GM19025 (cell line): ENCODE measurements at regions not wholly inside any gene's neighbourhood (a gene's known extent, or its start where the extent isn't known, plus 50 kb on each side); places are given as distances from the start of the nearest gene placed in this dataset.

ENCODE experiments used
- ATAC-seq: cut with Tn5 transposase; IDR thresholded peaks from one replicate; pipeline ENCODE4 v1.9.1; 2021; ENCODE audit warnings: mild to moderate bottlenecking, low read depth, moderate library complexity; ENCODE audit not compliant: unreplicated experiment

- no peak for ATAC-seq
Measured at GRCh38 chr1:181364801-181365200, 118.5 kb upstream of the CACNA1E start.

- no peak for ATAC-seq
Measured at GRCh38 chr1:181366910-181367309, 116.4 kb upstream of the CACNA1E start.

GRCh38 chr1:181369416-181369815, 113.9 kb upstream of the CACNA1E start:
- no peak for ATAC-seq

GRCh38 chr1:181383695-181384094, 99.6 kb upstream of the CACNA1E start:
- no peak for ATAC-seq

DNA sequence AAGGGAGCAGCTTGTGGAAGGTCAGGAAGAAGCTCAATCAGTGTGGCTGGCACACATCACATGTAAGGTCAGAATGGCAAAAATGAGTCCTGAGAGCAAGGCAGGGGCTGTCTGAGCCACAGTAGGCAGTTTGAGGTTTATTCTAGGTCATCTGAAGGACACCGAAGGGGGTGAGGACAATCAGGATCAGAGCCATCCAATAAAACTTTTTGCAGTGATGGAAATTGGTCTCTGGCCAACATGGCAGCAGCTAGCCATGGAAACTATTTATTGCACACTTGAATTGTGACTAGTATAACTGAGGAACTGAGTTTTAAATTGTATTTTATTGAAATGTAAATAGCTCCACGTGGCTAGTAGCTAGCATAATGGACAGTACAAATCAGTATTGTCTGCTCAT, 97.0 kb upstream of the CACNA1E start:
- ATAC-seq: no peak

GRCh38 chr1:181386951-181387350, 96.4 kb upstream of the CACNA1E start:
- ATAC-seq: no peak

DNA sequence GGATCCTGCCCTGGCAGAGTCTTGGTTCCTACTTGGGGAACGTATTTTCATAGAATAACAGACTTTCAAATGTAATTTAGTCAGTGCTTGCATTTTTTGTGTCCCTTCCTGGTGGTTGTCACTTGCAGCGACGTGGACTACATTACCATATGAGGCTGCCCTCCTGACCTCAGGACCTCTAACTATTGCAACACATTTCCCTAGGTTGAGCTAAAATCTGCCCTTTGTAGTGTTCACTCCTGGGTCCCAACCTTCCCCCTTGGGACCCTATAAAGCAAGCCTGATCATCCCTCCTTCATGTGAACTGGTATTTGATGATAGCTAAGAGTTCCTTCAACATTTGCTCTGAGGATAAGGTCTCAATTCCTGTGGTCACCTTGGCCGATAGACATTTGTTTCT, 95.6 kb upstream of the CACNA1E start:
- ATAC-seq: no peak

GRCh38 chr1:181390410-181391077, 92.8 kb upstream of the CACNA1E start:
- ATAC-seq: no peak

DNA sequence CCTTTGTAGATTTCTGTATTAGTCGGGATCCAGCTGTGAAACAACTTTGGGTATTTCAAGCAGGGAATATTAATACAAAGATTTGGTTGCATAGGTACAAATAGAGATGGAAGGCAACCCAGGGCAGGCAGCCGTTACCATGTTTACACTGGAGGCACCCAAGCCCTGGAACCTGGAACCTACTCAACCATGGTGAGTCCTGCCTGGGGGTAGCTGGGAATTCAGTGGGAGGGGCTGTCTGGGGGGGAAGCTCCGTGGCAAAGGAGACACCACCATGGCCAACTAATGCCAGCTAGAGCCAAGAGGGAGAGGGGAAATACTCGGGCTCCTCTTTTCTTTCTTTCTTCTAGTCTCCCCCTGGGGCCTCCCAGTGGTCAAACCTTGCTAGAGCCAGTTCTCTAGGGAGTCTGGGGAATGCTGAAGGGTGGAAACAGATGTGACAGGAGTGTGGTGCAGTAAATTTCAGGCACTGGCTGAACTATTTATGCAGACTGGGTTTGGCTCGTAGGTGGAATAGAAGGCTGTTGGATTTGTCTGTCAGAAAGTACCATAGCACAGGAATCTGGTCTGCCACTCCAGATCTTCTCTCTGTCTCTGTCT, 91.9 kb upstream of the CACNA1E start:
- no peak for ATAC-seq

DNA sequence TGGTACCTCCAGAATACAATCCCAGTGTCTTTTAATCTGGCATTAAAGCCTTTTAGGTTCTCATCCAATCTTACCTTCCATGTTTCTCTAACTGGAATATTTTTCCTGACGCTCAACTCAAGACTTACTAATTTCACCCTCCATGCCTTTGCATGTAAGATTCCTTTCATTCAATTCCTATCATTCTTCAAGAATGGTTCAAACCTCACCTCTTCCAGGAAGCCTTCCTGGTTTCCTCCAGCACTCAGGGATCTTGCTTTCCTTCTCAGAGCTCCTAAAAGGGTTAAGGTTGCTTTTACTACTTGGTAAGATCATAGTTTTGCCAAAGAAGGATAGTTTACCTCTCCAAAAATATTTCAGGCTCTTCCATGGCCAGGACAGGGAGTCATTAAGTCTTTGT, 91.2 kb upstream of the CACNA1E start:
- no peak for ATAC-seq

GRCh38 chr1:181392613-181393220, 90.6 kb upstream of the CACNA1E start:
- no peak for ATAC-seq

DNA sequence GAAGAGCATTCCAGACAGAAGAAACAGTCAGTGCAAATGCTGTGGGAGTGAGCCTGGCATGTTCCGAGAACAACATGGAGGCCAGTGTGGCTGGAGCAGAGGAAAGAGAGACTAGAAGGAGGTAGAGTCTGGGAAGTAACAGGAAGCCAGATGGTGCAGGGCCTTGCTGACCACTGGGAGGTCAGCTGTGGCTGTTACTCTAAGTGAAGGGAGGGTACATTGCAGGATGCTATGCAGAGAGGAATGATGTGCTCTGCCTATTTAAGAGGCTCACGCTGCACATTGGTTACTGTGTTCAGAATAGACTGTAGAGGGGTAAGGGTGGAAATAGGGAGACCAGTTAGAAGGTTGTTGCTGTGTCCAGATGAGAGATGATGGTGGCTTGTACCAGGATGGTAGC, 88.6 kb upstream of the CACNA1E start:
- ATAC-seq: no peak

GRCh38 chr1:181396171-181396670, 87.1 kb upstream of the CACNA1E start:
- ATAC-seq: no peak

DNA sequence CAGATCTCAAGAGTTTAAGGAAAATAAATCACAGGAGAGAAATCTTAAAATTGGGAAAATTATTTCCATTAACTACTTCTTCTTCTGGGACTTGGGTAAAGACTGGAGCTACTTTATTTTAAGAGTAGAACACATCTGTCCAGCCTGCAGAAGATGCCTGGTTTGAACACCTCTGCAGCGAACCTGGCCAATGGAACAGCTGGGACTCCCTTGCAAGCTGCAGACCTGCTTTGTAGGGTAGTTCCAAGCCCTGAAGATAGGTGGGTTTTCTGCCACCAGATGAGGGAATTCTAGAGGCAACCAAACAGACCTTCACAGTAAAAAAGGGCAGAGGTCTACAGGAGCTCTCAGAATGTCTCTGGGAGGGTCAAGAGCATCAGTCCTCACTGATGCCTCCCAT, 86.5 kb upstream of the CACNA1E start:
- ATAC-seq: no peak

GRCh38 chr1:181397845-181398244, 85.5 kb upstream of the CACNA1E start:
- peak; percentile 73 for ATAC-seq

- ATAC-seq: peak; percentile 83
Measured at GRCh38 chr1:181398544-181398943, 84.8 kb upstream of the CACNA1E start.

DNA sequence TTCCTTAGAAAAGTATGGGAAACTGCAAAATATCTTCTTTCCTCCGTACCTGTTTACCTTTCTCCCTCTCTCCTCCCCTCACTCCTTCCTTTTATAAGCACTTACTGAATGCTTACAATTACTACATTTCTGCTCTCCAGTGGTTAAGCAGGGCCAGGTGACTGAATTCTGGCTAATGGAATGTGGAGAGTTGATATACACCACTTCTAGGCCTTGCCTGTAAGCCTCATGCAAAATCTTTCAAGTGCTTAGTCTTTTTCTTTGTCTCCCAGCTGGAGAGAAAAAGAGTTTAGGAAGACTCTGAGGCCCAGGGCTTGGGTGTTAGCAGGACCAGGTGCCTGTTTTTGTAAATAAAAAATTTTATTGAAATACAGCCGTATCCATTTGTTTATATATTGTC, 77.7 kb upstream of the CACNA1E start:
- ATAC-seq: no peak

GRCh38 chr1:181406989-181407388, 76.3 kb upstream of the CACNA1E start:
- ATAC-seq: no peak

DNA sequence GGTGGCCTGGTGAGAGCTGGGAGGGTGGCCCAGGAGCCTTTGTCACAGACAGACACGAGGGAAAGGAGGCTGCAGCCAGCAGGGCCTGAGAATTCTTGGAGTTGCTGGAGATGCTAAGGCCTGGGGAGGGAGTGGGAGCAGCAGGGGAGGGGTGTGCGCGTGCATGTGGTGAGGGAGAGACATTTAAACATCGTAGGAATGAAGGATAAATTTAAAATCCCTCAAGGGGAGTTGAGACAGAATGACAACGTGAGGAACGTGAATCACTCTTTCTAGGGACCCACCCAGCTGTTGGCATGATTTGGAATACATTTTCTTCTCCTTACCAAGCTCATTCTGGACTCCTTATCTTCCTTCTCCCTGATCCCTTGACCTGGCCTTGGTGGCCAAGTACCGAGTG, 73.3 kb upstream of the CACNA1E start:
- ATAC-seq: no peak

GRCh38 chr1:181412746-181413145, 70.6 kb upstream of the CACNA1E start:
- ATAC-seq: no peak

DNA sequence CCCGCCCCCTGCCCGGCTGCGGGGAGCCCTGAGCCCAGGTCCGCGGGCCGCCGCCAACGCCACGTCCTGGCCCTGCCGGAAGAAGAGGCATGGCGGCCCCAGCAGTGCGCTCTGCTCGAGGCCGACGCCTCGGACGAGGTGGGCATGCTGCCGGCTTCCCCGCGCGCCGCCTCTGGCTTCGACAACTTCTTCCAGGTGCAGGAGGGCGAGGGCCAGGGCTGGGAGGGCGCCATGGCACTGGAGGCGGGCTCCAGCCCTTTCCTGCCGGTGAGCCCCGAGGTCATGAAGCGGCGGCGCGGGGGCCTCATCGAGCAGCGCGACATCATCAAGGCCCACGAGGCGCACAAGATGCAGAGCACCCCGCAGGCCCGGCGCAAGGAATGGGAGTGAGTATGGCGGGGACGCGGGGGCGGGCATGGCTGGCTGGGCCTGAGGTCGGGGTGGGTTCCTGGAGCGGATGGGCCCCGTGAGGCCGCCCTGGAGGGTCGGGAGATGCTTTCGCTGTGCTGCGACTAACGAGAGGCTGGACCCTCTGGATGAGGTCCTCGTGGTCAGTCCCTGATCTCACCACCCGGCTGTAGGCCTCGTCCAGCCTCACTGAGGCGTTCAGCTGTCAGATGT, 70.0 kb upstream of the CACNA1E start:
- no peak for ATAC-seq

DNA sequence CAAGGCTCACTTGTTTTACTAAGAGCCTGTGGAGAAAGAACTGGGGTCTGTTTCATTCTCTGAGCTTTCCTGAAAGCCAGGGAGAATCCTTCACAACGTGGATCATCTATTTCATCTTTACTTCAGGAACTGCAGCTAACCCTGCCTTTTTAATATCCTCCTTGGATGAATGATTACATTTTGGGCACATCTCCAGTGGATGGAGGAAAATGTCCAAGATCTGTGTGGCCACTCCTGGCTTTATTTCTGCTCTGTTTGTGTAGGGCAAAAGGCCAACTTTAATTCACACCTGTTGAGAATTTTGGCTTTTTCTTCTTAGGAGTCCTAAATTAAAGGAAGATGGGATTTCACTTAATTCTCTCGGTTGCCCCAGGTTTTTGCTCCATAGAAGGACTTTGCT, 69.5 kb upstream of the CACNA1E start:
- ATAC-seq: no peak
